Keratinocyte (primary cell): ENCODE measurements at regions not wholly inside any gene's neighbourhood (a gene's known extent, or its start where the extent isn't known, plus 50 kb on each side); places are given as distances from the start of the nearest gene placed in this dataset.
A peak's percentile ranks its signal among the peaks of the same experiment; 100 is the strongest.

Source experiments
- CTCF ChIP-seq, 3 experiments: IDR thresholded peaks in 1 of 3; conservative IDR thresholded peaks in 1 of 3; optimal IDR thresholded peaks in 1 of 3; 2 replicates in 2 of 3; 3 replicates in 1 of 3; pipeline versions ENCODE3 to v1.5.1; 2011; ENCODE audit warnings: low read length in 3 of 3, mild to moderate bottlenecking in 3 of 3, moderate library complexity in 2 of 3, control low read depth in 1 of 3, inconsistent platforms in 1 of 3; ENCODE audit not compliant: insufficient read depth in 2 of 3; ENCODE audit errors: extremely low read depth in 1 of 3
- EZH2 ChIP-seq: IDR thresholded peaks from one replicate; pipeline ENCODE4 v1.6.1; 2012; ENCODE audit warnings: inconsistent platforms, mild to moderate bottlenecking, low read length, moderate library complexity

GRCh38 chr19:28633319-28634018 lies 579.5 kb downstream of the UQCRFS1 start:
- TF ChIP-seq EZH2: no peak
- peak; percentile 65 to 77 (median 71) for TF ChIP-seq CTCF (optimal IDR thresholded peaks at IDR 0.05 in 1 of 3, IDR thresholded peaks at IDR 0.05 in 1 of 3, conservative IDR thresholded peaks at IDR 0.05 in 1 of 3; ENCODE audit: extremely low read depth in 1 of 3, insufficient read depth in 2 of 3, low read length in 3 of 3)
